IMR-90 (cell line): ENCODE measurements at regions not wholly inside any gene's neighbourhood (a gene's known extent, or its start where the extent isn't known, plus 50 kb on each side); places are given as distances from the start of the nearest gene placed in this dataset.

Experiments
- BHLHE40 ChIP-seq: fragments of 150-350 bp; IDR thresholded peaks from 2 replicates; pipeline ENCODE4 v1.6.1; 2016; ENCODE audit warnings: mild to moderate bottlenecking, low read depth, low read length
- CHD1 ChIP-seq: IDR thresholded peaks from 2 replicates; pipeline ENCODE4 v1.6.1; 2012; ENCODE audit warnings: low read depth, low read length, improper control_type of control experiment
- FOS ChIP-seq: fragments of 150-350 bp; IDR thresholded peaks from 2 replicates; pipeline ENCODE4 v1.6.1; 2016; ENCODE audit warnings: low read depth, low read length
- MAZ ChIP-seq: IDR thresholded peaks from 2 replicates; pipeline ENCODE4 v1.6.1; 2012; ENCODE audit warnings: low read depth, mild to moderate bottlenecking, low read length, improper control_type of control experiment, moderate library complexity, borderline replicate concordance
- MXI1 ChIP-seq: IDR thresholded peaks from 2 replicates; pipeline ENCODE4 v1.6.1; 2012; ENCODE audit warnings: low read depth, mild to moderate bottlenecking, low read length, moderate library complexity, borderline replicate concordance
- NFE2L2 ChIP-seq: fragments of 150-350 bp; IDR thresholded peaks from 2 replicates; pipeline ENCODE4 v1.6.1; 2016; ENCODE audit warnings: low read depth, mild to moderate bottlenecking, low read length
- POLR2A ChIP-seq: IDR thresholded peaks from 2 replicates; pipeline ENCODE4 v1.6.1; 2012; ENCODE audit warnings: mild to moderate bottlenecking, low read depth, low read length
- RAD21 ChIP-seq: IDR thresholded peaks from 2 replicates; pipeline ENCODE4 v1.6.1; 2012; ENCODE audit warnings: low read length, improper control_type of control experiment
- RCOR1 ChIP-seq: IDR thresholded peaks from 2 replicates; pipeline ENCODE4 v1.6.1; 2012; ENCODE audit warnings: mild to moderate bottlenecking, low read length, improper control_type of control experiment; ENCODE audit not compliant: insufficient replicate concordance
- SMC3 ChIP-seq: fragments of 150-350 bp; IDR thresholded peaks from 2 replicates; pipeline ENCODE4 v1.6.1; 2016; ENCODE audit warnings: low read depth, mild to moderate bottlenecking, antibody characterized with exemption, low read length, moderate library complexity
- TF ChIP-seq, protein P1 (sequence below): conservative IDR thresholded peaks from 2 replicates; pipeline ENCODE4 v1.5.1; 2012; ENCODE audit warnings: mild to moderate bottlenecking, low read depth, low read length, improper control_type of control experiment
- TF ChIP-seq, protein P2 (sequence below): fragments of 150-350 bp; IDR thresholded peaks from 2 replicates; pipeline ENCODE4 v1.6.1; 2017; ENCODE audit warnings: mild to moderate bottlenecking, antibody characterized with exemption, low read length, low read depth
- TF ChIP-seq, protein P3 (sequence below): fragments of 150-350 bp; IDR thresholded peaks from 2 replicates; pipeline ENCODE4 v1.6.1; 2016; ENCODE audit warnings: low read depth, mild to moderate bottlenecking, low read length, moderate library complexity, borderline replicate concordance

- TF ChIP-seq, protein P1, sequence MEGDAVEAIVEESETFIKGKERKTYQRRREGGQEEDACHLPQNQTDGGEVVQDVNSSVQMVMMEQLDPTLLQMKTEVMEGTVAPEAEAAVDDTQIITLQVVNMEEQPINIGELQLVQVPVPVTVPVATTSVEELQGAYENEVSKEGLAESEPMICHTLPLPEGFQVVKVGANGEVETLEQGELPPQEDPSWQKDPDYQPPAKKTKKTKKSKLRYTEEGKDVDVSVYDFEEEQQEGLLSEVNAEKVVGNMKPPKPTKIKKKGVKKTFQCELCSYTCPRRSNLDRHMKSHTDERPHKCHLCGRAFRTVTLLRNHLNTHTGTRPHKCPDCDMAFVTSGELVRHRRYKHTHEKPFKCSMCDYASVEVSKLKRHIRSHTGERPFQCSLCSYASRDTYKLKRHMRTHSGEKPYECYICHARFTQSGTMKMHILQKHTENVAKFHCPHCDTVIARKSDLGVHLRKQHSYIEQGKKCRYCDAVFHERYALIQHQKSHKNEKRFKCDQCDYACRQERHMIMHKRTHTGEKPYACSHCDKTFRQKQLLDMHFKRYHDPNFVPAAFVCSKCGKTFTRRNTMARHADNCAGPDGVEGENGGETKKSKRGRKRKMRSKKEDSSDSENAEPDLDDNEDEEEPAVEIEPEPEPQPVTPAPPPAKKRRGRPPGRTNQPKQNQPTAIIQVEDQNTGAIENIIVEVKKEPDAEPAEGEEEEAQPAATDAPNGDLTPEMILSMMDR = no peak
- TF ChIP-seq POLR2A (no peak), FOS (no peak), MXI1 (no peak), MAZ (no peak), NFE2L2 (no peak), SMC3 (no peak), RAD21 (no peak), RCOR1 (no peak), BHLHE40 (no peak), CHD1 (no peak)
- TF ChIP-seq, protein P2, sequence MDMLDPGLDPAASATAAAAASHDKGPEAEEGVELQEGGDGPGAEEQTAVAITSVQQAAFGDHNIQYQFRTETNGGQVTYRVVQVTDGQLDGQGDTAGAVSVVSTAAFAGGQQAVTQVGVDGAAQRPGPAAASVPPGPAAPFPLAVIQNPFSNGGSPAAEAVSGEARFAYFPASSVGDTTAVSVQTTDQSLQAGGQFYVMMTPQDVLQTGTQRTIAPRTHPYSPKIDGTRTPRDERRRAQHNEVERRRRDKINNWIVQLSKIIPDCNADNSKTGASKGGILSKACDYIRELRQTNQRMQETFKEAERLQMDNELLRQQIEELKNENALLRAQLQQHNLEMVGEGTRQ = no peak
- TF ChIP-seq, protein P3, sequence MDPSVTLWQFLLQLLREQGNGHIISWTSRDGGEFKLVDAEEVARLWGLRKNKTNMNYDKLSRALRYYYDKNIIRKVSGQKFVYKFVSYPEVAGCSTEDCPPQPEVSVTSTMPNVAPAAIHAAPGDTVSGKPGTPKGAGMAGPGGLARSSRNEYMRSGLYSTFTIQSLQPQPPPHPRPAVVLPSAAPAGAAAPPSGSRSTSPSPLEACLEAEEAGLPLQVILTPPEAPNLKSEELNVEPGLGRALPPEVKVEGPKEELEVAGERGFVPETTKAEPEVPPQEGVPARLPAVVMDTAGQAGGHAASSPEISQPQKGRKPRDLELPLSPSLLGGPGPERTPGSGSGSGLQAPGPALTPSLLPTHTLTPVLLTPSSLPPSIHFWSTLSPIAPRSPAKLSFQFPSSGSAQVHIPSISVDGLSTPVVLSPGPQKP = no peak
Observed at GRCh38 chr4:35879479-35879878, 364.8 kb downstream of the ARAP2 start.
